C4-2B (cell line): ENCODE measurements at regions not wholly inside any gene's neighbourhood (a gene's known extent, or its start where the extent isn't known, plus 50 kb on each side); places are given as distances from the start of the nearest gene placed in this dataset.
"Not testable (repeated sequence)": the region's sequence is repeated elsewhere in the genome, so short reads cannot be mapped to it uniquely, and the experiment has no call there.

Source experiments
- H3K27ac ChIP-seq: fragments of 450-650 bp; 2 replicates; pipeline ENCODE4 v1.5.1; 2017
- CTCF ChIP-seq: fragments of 450-650 bp; conservative IDR thresholded peaks from 2 replicates; pipeline ENCODE4 v1.5.1; 2017; ENCODE audit warnings: mild to moderate bottlenecking
- ZFX ChIP-seq: fragments of 450-650 bp; IDR thresholded peaks from 2 replicates; pipeline ENCODE4 v1.6.1; 2017

- no peak for TF ChIP-seq ZFX
- no peak for TF ChIP-seq CTCF
- no peak overlapping the region for H3K27ac ChIP-seq
These were observed 688.6 kb downstream of the JRKL start for GRCh38 chr11:97078443-97078842.

- no peak overlapping the region for H3K27ac ChIP-seq
- TF ChIP-seq CTCF (no peak), ZFX (no peak)
These were observed 689.4 kb downstream of the JRKL start for GRCh38 chr11:97079244-97079643.

- TF ChIP-seq CTCF (no peak), ZFX (no peak)
- H3K27ac ChIP-seq = no peak overlapping the region
These were observed 697.6 kb downstream of the JRKL start for GRCh38 chr11:97087419-97087818.

- no peak overlapping the region for H3K27ac ChIP-seq
- TF ChIP-seq CTCF = peak; percentile 52
- TF ChIP-seq ZFX = no peak
These were observed 703.0 kb downstream of the JRKL start for GRCh38 chr11:97092823-97093222.

- H3K27ac ChIP-seq = not testable (repeated sequence)
These were observed 712.4 kb downstream of the JRKL start for GRCh38 chr11:97102180-97102579.

- TF ChIP-seq CTCF = no peak
- no peak for TF ChIP-seq ZFX
- H3K27ac ChIP-seq = no peak overlapping the region
These were observed 717.8 kb downstream of the JRKL start for GRCh38 chr11:97107604-97108003.

GRCh38 chr11:97109078-97109477 lies 719.3 kb downstream of the JRKL start:
- TF ChIP-seq CTCF = no peak
- no peak for TF ChIP-seq ZFX
- H3K27ac ChIP-seq = no peak overlapping the region

GRCh38 chr11:97110376-97110775 lies 720.6 kb downstream of the JRKL start:
- TF ChIP-seq CTCF (no peak), ZFX (no peak)
- no peak overlapping the region for H3K27ac ChIP-seq
